ENCODE measurements at regions not wholly inside any gene's neighbourhood (a gene's known extent, or its start where the extent isn't known, plus 50 kb on each side); places are given as distances from the start of the nearest gene placed in this dataset.

GRCh38 chr12:76206039-76206676 lies 121.7 kb upstream of the NAP1L1 start:
- TF ChIP-seq, protein P1, sequence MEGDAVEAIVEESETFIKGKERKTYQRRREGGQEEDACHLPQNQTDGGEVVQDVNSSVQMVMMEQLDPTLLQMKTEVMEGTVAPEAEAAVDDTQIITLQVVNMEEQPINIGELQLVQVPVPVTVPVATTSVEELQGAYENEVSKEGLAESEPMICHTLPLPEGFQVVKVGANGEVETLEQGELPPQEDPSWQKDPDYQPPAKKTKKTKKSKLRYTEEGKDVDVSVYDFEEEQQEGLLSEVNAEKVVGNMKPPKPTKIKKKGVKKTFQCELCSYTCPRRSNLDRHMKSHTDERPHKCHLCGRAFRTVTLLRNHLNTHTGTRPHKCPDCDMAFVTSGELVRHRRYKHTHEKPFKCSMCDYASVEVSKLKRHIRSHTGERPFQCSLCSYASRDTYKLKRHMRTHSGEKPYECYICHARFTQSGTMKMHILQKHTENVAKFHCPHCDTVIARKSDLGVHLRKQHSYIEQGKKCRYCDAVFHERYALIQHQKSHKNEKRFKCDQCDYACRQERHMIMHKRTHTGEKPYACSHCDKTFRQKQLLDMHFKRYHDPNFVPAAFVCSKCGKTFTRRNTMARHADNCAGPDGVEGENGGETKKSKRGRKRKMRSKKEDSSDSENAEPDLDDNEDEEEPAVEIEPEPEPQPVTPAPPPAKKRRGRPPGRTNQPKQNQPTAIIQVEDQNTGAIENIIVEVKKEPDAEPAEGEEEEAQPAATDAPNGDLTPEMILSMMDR (IDR thresholded peaks at IDR 0.05; ENCODE audit: low read length), result no peak
- TF ChIP-seq EZH2 (optimal IDR thresholded peaks at IDR 0.05; ENCODE audit: low read depth, low read length), result no peak
